HCT116 (cell line): ENCODE measurements at regions not wholly inside any gene's neighbourhood (a gene's known extent, or its start where the extent isn't known, plus 50 kb on each side); places are given as distances from the start of the nearest gene placed in this dataset.

Source experiments
- ATAC-seq: fragments of 200-7000 bp; cut with Tn5 transposase; 2 replicates; pipeline ENCODE4 v1.9.1; 2020; ENCODE audit warnings: mild to moderate bottlenecking, moderate library complexity
- BruUV-seq: library from RNA; stranded (reverse); fragments of 400-500 nt; replicated peaks from 2 replicates; lab custom pipeline; 2021; lab: Mats Ljungman, UMichigan
- CTCF ChIA-PET: fragments of 300-600 bp; sonication (Branson Sonifier 250); formaldehyde crosslinking; loops from one replicate; lab custom pipeline; 2021; ENCODE audit warnings: antibody characterized with exemption; lab: Charles Lee
- POLR2A ChIA-PET: fragments of 300-600, 350-600 bp; sonication (Branson Sonifier 250); formaldehyde crosslinking; loops from one replicate; lab custom pipeline; 2021; ENCODE audit warnings: antibody characterized with exemption; lab: Charles Lee
- RAD21 ChIA-PET, 2 experiments: fragments of 300-600 bp; sonication (Branson Sonifier 250); formaldehyde crosslinking; loops; one replicate each; lab custom pipeline; 2023; ENCODE audit warnings: low total read pairs in 2 of 2; ENCODE audit not compliant: uncharacterized antibody in 2 of 2, unreplicated experiment in 2 of 2, low non-redundant PET in 1 of 2; lab: Charles Lee
- DNase-seq: peaks from one replicate; pipeline ENCODE4 v3.0.0-alpha.2; 2010; ENCODE audit warnings: low read depth, low spot score
- H2AFZ ChIP-seq: fragments of 200-600 bp; shearing (Covaris generic), sonication (generic); 2 replicates; pipeline ENCODE4 v1.6.1; 2017; ENCODE audit warnings: low read depth, mixed run types, mixed read lengths, antibody characterized with exemption, low read length; ENCODE audit not compliant: poor library complexity, severe bottlenecking
- H3K27ac ChIP-seq: 2 replicates; pipeline ENCODE4 v1.5.1; 2012; ENCODE audit warnings: low read depth, low read length
- H3K27me3 ChIP-seq: fragments of 200-600 bp; sonication (generic); 2 replicates; pipeline ENCODE4 v1.6.1; 2016; ENCODE audit warnings: mixed run types, low read length, mixed read lengths; ENCODE audit not compliant: insufficient read depth
- H3K36me3 ChIP-seq, 2 experiments: fragments of 200-500 bp in 1 of 2; fragments of 200-600 bp in 1 of 2; sonication (Bioruptor generic) in 1 of 2; sonication (generic) in 1 of 2; 2 replicates each; pipeline versions ENCODE4 v1.5.1 to v1.6.1; 2014 to 2016; ENCODE audit warnings: low read length in 2 of 2, inconsistent platforms in 1 of 2, mixed read lengths in 1 of 2, mixed run types in 1 of 2; ENCODE audit not compliant: insufficient read depth in 2 of 2, control insufficient read depth in 1 of 2
- H3K4me1 ChIP-seq, 2 experiments: fragments of 200-600 bp in 1 of 2; sonication (generic) in 1 of 2; 2 replicates each; pipeline versions ENCODE4 v1.5.1 to v1.6.1; 2012 to 2017; ENCODE audit warnings: low read length in 2 of 2, inconsistent platforms in 1 of 2, mild to moderate bottlenecking in 1 of 2, mixed read lengths in 1 of 2, mixed run types in 1 of 2, moderate library complexity in 1 of 2; ENCODE audit not compliant: insufficient read depth in 2 of 2, control insufficient read depth in 1 of 2
- H3K4me2 ChIP-seq: fragments of 200-600 bp; sonication (generic); 2 replicates; pipeline ENCODE4 v1.6.1; 2017; ENCODE audit warnings: mixed run types, low read length, mixed read lengths
- H3K4me3 ChIP-seq, 2 experiments: fragments of 200-600 bp in 1 of 2; sonication (generic) in 1 of 2; replicated peaks in 1 of 2; 2 replicates each; pipeline ENCODE4 v1.5.1; 2011 to 2016; ENCODE audit warnings: low read length in 2 of 2, control low read depth in 1 of 2, low read depth in 1 of 2, mild to moderate bottlenecking in 1 of 2, mixed read lengths in 1 of 2, mixed run types in 1 of 2
- H3K79me2 ChIP-seq: fragments of 200-600 bp; sonication (generic); 2 replicates; pipeline ENCODE4 v1.6.1; 2017; ENCODE audit warnings: mild to moderate bottlenecking, mixed run types, low read length, moderate library complexity, mixed read lengths; ENCODE audit not compliant: insufficient read depth
- H3K9ac ChIP-seq: fragments of 200-600 bp; sonication (generic); 2 replicates; pipeline ENCODE4 v1.6.1; 2016; ENCODE audit warnings: low read length, mixed read lengths
- H3K9me2 ChIP-seq: fragments of 200-600 bp; sonication (generic), shearing (Covaris generic); 2 replicates; pipeline ENCODE4 v1.6.1; 2017; ENCODE audit warnings: mixed run types, mild to moderate bottlenecking, moderate library complexity; ENCODE audit not compliant: insufficient read depth
- H3K9me3 ChIP-seq, 2 experiments: fragments of 200-500 bp in 1 of 2; fragments of 200-600 bp in 1 of 2; sonication (Bioruptor generic) in 1 of 2; sonication (generic) in 1 of 2; 2 replicates each; pipeline ENCODE4 v1.6.1; 2014 to 2017; ENCODE audit warnings: low read length in 2 of 2, mixed read lengths in 2 of 2, inconsistent platforms in 1 of 2, low read depth in 1 of 2, mild to moderate bottlenecking in 1 of 2, mixed run types in 1 of 2, moderate library complexity in 1 of 2; ENCODE audit not compliant: control insufficient read depth in 1 of 2, insufficient read depth in 1 of 2
- H4K20me1 ChIP-seq: fragments of 200-600 bp; sonication (generic), shearing (Covaris generic); 2 replicates; pipeline ENCODE4 v1.6.1; 2017; ENCODE audit warnings: mixed run types, mild to moderate bottlenecking, moderate library complexity; ENCODE audit not compliant: insufficient read depth
- CEBPB ChIP-seq: IDR thresholded peaks from 2 replicates; pipeline ENCODE4 v1.6.1; 2012; ENCODE audit warnings: low read depth
- EGR1 ChIP-seq: IDR thresholded peaks from 2 replicates; pipeline ENCODE4 v1.6.1; 2012; ENCODE audit warnings: low read depth
- ELF1 ChIP-seq: IDR thresholded peaks from 2 replicates; pipeline ENCODE4 v1.6.1; 2012; ENCODE audit warnings: low read depth, borderline replicate concordance
- POLR2A ChIP-seq: IDR thresholded peaks from 2 replicates; pipeline ENCODE4 v1.7.0; 2011; ENCODE audit warnings: borderline replicate concordance; ENCODE audit not compliant: insufficient read depth, insufficient read length; ENCODE audit errors: extremely low read depth
- RAD21 ChIP-seq: IDR thresholded peaks from 2 replicates; pipeline ENCODE4 v1.6.1; 2012; ENCODE audit warnings: low read depth, mild to moderate bottlenecking
- SIN3A ChIP-seq: IDR thresholded peaks from 2 replicates; pipeline ENCODE4 v1.6.1; 2012; ENCODE audit warnings: low read depth
- SP1 ChIP-seq: IDR thresholded peaks from 2 replicates; pipeline ENCODE4 v1.6.1; 2012; ENCODE audit warnings: low read depth
- SRF ChIP-seq: IDR thresholded peaks from 2 replicates; pipeline ENCODE4 v1.6.1; 2012; ENCODE audit warnings: low read depth
- TCF7L2 ChIP-seq: IDR thresholded peaks from 2 replicates; pipeline ENCODE4 v1.7.0; 2011; ENCODE audit warnings: borderline replicate concordance, inconsistent platforms; ENCODE audit not compliant: insufficient read depth, insufficient read length; ENCODE audit errors: extremely low read depth
- YY1 ChIP-seq: IDR thresholded peaks from 2 replicates; pipeline ENCODE4 v1.6.1; 2011; ENCODE audit warnings: low read length, low read depth, moderate library complexity, mild to moderate bottlenecking; ENCODE audit not compliant: insufficient replicate concordance; ENCODE audit errors: extremely low read depth
- ZFX ChIP-seq: fragments of 450-650 bp; IDR thresholded peaks from 2 replicates; pipeline ENCODE4 v1.6.1; 2017
- ZNF274 ChIP-seq: fragments of 200-500 bp; sonication (Bioruptor generic); IDR thresholded peaks from 2 replicates; pipeline ENCODE4 v1.6.1; 2014; ENCODE audit warnings: mild to moderate bottlenecking, low read depth, low read length, inconsistent platforms
- intact Hi-C: fragments of 100-400 bp; cut with micrococcal nuclease; formaldehyde crosslinking; loops from 2 replicates; pipeline ENCODE4 v1.10.0; 2022
- TF ChIP-seq, protein P1 (sequence below): IDR thresholded peaks from 2 replicates; pipeline ENCODE4 v1.6.1; 2011; ENCODE audit warnings: mild to moderate bottlenecking, low read length, moderate library complexity; ENCODE audit not compliant: insufficient replicate concordance; ENCODE audit errors: extremely low read depth
- TF ChIP-seq, protein P2 (sequence below): IDR thresholded peaks from 2 replicates; pipeline ENCODE4 v1.6.1; 2012; ENCODE audit warnings: low read depth
- TF ChIP-seq, protein P3 (sequence below): IDR thresholded peaks from 2 replicates; pipeline ENCODE4 v1.6.1; 2012

DNA sequence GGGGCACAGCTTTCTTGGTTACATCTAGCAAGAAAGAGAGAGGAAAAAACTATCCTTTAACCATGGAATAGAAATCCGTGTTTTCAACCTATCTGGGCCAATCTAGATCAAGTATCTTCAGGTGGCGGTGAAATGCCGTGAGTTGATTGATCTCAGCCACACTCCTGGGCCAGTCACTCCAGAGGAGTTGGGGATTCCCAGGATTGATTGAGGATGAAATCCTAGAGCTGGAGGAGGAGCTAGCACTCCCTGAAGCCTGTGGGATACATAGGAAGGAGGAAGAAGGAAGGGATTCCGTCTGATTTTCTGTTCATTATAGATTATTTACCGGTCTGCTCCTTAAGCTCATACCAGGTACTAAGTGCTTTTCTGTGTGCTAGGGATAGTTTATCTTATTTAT is 106.3 kb upstream of the ARID2 start:
- Histone ChIP-seq H3K4me1 (no peaks in the 10 kb centered on the region), H3K9ac (no peak overlapping the region), H3K36me3 (no peaks in the 10 kb centered on the region), H3K27me3 (no peaks in the 10 kb centered on the region), H4K20me1 (no peaks in the 10 kb centered on the region), H3K4me3 (no peak overlapping the region), H2AFZ (no peak overlapping the region), H3K79me2 (no peaks in the 10 kb centered on the region), H3K27ac (no peak overlapping the region), H3K9me3 (no peaks in the 10 kb centered on the region), H3K9me2 (no peaks in the 10 kb centered on the region), H3K4me2 (no peak overlapping the region)
- POLR2A ChIA-PET, result no interaction called here
- ATAC-seq, result no peak
- TF ChIP-seq RAD21 (no peak), ZFX (no peak), SIN3A (no peak), EGR1 (no peak), CEBPB (no peak), POLR2A (no peak), SRF (no peak), SP1 (no peak), ELF1 (no peak), TCF7L2 (no peak), YY1 (no peak), ZNF274 (no peak)
- TF ChIP-seq, protein P1, sequence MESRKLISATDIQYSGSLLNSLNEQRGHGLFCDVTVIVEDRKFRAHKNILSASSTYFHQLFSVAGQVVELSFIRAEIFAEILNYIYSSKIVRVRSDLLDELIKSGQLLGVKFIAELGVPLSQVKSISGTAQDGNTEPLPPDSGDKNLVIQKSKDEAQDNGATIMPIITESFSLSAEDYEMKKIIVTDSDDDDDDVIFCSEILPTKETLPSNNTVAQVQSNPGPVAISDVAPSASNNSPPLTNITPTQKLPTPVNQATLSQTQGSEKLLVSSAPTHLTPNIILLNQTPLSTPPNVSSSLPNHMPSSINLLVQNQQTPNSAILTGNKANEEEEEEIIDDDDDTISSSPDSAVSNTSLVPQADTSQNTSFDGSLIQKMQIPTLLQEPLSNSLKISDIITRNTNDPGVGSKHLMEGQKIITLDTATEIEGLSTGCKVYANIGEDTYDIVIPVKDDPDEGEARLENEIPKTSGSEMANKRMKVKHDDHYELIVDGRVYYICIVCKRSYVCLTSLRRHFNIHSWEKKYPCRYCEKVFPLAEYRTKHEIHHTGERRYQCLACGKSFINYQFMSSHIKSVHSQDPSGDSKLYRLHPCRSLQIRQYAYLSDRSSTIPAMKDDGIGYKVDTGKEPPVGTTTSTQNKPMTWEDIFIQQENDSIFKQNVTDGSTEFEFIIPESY, result no peak
- TF ChIP-seq, protein P2, sequence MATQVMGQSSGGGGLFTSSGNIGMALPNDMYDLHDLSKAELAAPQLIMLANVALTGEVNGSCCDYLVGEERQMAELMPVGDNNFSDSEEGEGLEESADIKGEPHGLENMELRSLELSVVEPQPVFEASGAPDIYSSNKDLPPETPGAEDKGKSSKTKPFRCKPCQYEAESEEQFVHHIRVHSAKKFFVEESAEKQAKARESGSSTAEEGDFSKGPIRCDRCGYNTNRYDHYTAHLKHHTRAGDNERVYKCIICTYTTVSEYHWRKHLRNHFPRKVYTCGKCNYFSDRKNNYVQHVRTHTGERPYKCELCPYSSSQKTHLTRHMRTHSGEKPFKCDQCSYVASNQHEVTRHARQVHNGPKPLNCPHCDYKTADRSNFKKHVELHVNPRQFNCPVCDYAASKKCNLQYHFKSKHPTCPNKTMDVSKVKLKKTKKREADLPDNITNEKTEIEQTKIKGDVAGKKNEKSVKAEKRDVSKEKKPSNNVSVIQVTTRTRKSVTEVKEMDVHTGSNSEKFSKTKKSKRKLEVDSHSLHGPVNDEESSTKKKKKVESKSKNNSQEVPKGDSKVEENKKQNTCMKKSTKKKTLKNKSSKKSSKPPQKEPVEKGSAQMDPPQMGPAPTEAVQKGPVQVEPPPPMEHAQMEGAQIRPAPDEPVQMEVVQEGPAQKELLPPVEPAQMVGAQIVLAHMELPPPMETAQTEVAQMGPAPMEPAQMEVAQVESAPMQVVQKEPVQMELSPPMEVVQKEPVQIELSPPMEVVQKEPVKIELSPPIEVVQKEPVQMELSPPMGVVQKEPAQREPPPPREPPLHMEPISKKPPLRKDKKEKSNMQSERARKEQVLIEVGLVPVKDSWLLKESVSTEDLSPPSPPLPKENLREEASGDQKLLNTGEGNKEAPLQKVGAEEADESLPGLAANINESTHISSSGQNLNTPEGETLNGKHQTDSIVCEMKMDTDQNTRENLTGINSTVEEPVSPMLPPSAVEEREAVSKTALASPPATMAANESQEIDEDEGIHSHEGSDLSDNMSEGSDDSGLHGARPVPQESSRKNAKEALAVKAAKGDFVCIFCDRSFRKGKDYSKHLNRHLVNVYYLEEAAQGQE, result no peak
- TF ChIP-seq, protein P3, sequence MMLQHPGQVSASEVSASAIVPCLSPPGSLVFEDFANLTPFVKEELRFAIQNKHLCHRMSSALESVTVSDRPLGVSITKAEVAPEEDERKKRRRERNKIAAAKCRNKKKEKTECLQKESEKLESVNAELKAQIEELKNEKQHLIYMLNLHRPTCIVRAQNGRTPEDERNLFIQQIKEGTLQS, result no peak
- no peak for DNase-seq
- intact Hi-C loops, result no loop called here
- BruUV-seq, result no TSS peak
- CTCF ChIA-PET, result no interaction called here
- RAD21 ChIA-PET, result no interaction called here
